Vagina (tissue), 2 donors: ENCODE measurements at regions not wholly inside any gene's neighbourhood (a gene's known extent, or its start where the extent isn't known, plus 50 kb on each side); places are given as distances from the start of the nearest gene placed in this dataset.

Experiments
- DNase-seq, 2 donors: peaks; one replicate each; pipeline ENCODE4 v3.0.0-alpha.2; 2017; ENCODE audit errors: extremely low spot score in 2 of 2
- H3K27ac ChIP-seq: fragments of 200-600 bp; sonication (generic); one replicate; pipeline ENCODE4 v1.5.1; 2019
- H3K27me3 ChIP-seq: fragments of 200-600 bp; sonication (generic); one replicate; pipeline ENCODE4 v1.5.1; 2019
- H3K36me3 ChIP-seq, 2 donors: fragments of 200-600 bp; sonication (generic); one replicate each; pipeline ENCODE4 v1.5.1; 2017 to 2019
- H3K4me1 ChIP-seq: fragments of 200-600 bp; sonication (generic); one replicate; pipeline ENCODE4 v1.5.1; 2019
- H3K4me3 ChIP-seq, 2 donors: fragments of 200-600 bp; sonication (generic); 1 replicate in 1 of 2; 2 replicates in 1 of 2; pipeline ENCODE4 v1.5.1; 2016 to 2019
- H3K9me3 ChIP-seq: fragments of 200-600 bp; sonication (generic); one replicate; pipeline ENCODE4 v1.5.1; 2019
- POLR2A ChIP-seq, 2 donors: fragments of 450-650 bp; IDR thresholded peaks; one replicate each; pipeline ENCODE4 v1.6.1; 2017; ENCODE audit warnings: antibody characterized with exemption in 2 of 2, mild to moderate bottlenecking in 2 of 2, moderate library complexity in 2 of 2
- POLR2AphosphoS5 ChIP-seq, 2 donors: sonication (generic); formaldehyde crosslinking; IDR thresholded peaks; one replicate each; pipeline ENCODE4 v1.9.0; 2017; ENCODE audit warnings: antibody characterized with exemption in 2 of 2, mild to moderate bottlenecking in 2 of 2, low read depth in 1 of 2; ENCODE audit not compliant: insufficient read depth in 1 of 2
- intact Hi-C: fragments of 100-400 bp; cut with DNase I; formaldehyde crosslinking; loops from one replicate; pipeline ENCODE4 v1.15.1; 2023
- TF ChIP-seq, protein P1 (sequence below), 3 experiments: fragments of 450-650 bp in 2 of 3; fragments of 200-600 bp in 1 of 3; sonication (generic) in 1 of 3; IDR thresholded peaks; one replicate each; pipeline ENCODE4 v1.5.1; 2017 to 2019; ENCODE audit warnings: antibody characterized with exemption in 3 of 3, mild to moderate bottlenecking in 2 of 3, moderate library complexity in 2 of 3

DNA sequence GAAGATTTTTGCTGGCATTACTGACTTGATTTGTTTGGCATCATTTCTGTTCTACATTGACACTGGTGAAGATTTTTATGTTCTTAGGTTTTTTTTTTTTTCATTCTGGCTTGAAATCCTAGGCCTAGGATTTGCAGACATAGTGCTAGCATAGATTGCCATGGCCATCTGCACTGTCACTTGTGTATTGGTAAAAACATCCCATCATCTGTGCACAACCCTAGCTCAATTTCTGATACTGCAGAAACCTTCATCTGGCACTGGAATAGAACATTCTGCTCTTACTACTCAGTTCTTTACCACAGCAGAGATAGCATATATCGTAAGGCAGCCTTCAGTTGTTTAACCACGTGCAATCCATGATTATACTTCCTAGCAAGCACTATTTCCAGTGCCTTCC, 111.5 kb upstream of the IL15 start:
- Histone ChIP-seq H3K36me3 (no peaks in the 10 kb centered on the region), H3K27ac (no peak overlapping the region), H3K27me3 (no peaks in the 10 kb centered on the region), H3K4me1 (no peaks in the 10 kb centered on the region), H3K9me3 (no peaks in the 10 kb centered on the region), H3K4me3 (no peak overlapping the region)
- TF ChIP-seq, protein P1, sequence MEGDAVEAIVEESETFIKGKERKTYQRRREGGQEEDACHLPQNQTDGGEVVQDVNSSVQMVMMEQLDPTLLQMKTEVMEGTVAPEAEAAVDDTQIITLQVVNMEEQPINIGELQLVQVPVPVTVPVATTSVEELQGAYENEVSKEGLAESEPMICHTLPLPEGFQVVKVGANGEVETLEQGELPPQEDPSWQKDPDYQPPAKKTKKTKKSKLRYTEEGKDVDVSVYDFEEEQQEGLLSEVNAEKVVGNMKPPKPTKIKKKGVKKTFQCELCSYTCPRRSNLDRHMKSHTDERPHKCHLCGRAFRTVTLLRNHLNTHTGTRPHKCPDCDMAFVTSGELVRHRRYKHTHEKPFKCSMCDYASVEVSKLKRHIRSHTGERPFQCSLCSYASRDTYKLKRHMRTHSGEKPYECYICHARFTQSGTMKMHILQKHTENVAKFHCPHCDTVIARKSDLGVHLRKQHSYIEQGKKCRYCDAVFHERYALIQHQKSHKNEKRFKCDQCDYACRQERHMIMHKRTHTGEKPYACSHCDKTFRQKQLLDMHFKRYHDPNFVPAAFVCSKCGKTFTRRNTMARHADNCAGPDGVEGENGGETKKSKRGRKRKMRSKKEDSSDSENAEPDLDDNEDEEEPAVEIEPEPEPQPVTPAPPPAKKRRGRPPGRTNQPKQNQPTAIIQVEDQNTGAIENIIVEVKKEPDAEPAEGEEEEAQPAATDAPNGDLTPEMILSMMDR (IDR thresholded peaks at IDR 0.05), result no peak
- TF ChIP-seq POLR2A (IDR thresholded peaks at IDR 0.05) (no peak), POLR2AphosphoS5 (IDR thresholded peaks at IDR 0.05; ENCODE audit: insufficient read depth in 1 of 2, low read depth in 1 of 2) (no peak)
- intact Hi-C loops, result no loop called here
- no peak for DNase-seq

DNA sequence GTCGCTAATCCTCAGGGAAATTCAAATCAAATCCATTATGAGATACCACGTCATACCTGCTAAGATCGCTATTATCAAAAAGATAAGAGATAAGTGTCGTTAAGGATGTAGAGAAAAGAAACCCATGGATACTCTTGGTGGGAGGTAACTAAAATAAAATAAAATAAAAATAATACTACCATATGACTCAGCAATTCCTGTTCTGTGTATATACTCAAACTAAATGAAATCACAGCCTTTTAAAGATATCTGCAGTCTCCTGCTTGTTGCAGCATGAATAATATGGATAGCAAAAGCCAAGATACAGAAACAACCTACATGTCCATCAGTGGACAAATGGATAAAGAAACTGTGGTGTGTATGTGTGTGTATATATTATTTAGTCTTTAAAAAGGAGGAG, 105.8 kb upstream of the IL15 start:
- Histone ChIP-seq H3K4me3 (no peak overlapping the region), H3K27ac (no peak overlapping the region), H3K9me3 (no peaks in the 10 kb centered on the region), H3K36me3 (no peaks in the 10 kb centered on the region), H3K4me1 (no peaks in the 10 kb centered on the region), H3K27me3 (no peaks in the 10 kb centered on the region)
- no peak for DNase-seq
- intact Hi-C loops, result no loop called here
- TF ChIP-seq POLR2AphosphoS5 (IDR thresholded peaks at IDR 0.05; ENCODE audit: insufficient read depth in 1 of 2, low read depth in 1 of 2) (no peak), POLR2A (IDR thresholded peaks at IDR 0.05) (no peak)
- TF ChIP-seq, protein P1 (IDR thresholded peaks at IDR 0.05), result no peak

DNA sequence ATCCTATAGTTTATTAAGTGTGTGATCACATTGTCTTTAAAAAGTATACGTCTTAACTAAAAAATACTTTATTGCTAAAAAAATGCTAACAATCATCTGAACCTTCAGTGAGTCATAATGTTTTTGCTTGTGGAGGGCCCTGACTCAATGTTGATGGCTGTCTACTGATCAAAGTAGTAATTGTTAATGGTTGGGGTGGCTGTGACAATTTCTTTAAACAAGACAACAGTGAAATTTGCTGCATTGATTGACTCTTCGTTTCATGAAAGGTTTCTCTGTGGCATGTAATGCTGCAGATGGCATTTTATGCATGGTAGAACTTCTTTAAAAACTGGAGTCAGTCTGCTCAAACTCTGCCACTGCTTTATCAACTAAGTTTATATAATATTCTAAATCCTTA, 101.4 kb upstream of the IL15 start:
- no peaks in the 10 kb centered on the region for H3K27me3 ChIP-seq
- intact Hi-C loops, result no loop called here
- H3K36me3 ChIP-seq, result no peaks in the 10 kb centered on the region
- no peaks in the 10 kb centered on the region for H3K4me1 ChIP-seq
- no peak for TF ChIP-seq POLR2AphosphoS5 (IDR thresholded peaks at IDR 0.05; ENCODE audit: insufficient read depth in 1 of 2, low read depth in 1 of 2)
- TF ChIP-seq, protein P1 (IDR thresholded peaks at IDR 0.05), result no peak
- TF ChIP-seq POLR2A (IDR thresholded peaks at IDR 0.05), result no peak
- no peak overlapping the region for H3K4me3 ChIP-seq
- H3K9me3 ChIP-seq, result no peaks in the 10 kb centered on the region
- DNase-seq, result no peak
- no peak overlapping the region for H3K27ac ChIP-seq

DNA sequence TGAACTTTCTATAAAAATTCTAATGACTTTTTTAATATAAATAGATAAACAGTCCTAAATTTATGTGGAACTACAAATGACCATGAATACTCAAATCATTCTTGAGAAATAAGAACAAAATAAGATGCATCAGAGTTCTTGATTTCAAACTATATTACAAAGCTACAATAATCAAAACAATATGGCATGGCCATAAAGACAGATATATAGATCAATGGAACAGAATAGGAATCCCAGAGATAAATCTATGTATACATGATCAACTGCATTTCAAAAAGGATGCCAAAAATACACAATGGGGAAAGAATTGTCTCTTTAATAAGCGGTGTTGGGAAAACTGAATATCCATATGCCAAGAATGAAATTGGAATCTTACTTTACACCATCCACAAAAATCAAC, 98.4 kb upstream of the IL15 start:
- no peaks in the 10 kb centered on the region for H3K9me3 ChIP-seq
- no peaks in the 10 kb centered on the region for H3K36me3 ChIP-seq
- H3K4me3 ChIP-seq, result no peak overlapping the region
- H3K4me1 ChIP-seq, result no peaks in the 10 kb centered on the region
- intact Hi-C loops, result no loop called here
- TF ChIP-seq POLR2A (IDR thresholded peaks at IDR 0.05) (no peak), POLR2AphosphoS5 (IDR thresholded peaks at IDR 0.05; ENCODE audit: insufficient read depth in 1 of 2, low read depth in 1 of 2) (no peak)
- TF ChIP-seq, protein P1 (IDR thresholded peaks at IDR 0.05), result no peak
- no peak for DNase-seq
- H3K27me3 ChIP-seq, result no peaks in the 10 kb centered on the region
- H3K27ac ChIP-seq, result no peak overlapping the region

DNA sequence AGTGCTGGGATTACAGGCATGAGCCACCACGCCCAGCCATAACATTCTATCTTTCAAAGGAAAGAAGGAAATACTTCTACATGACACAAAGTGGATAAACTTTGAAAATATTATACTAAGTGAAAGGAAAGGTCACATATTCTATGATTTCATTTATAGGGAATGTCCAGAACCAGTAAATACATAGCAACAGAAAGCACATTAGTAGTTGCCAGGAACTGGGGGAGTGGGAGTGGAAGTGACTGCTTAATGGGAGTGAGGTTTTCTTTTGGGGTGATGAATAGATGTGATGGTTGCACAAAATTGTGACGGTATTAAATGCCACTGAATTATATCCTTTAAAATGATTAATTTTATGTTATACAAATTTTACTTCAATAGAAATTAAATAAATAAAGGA, 95.7 kb upstream of the IL15 start:
- Histone ChIP-seq H3K9me3 (no peaks in the 10 kb centered on the region), H3K4me1 (no peaks in the 10 kb centered on the region), H3K27ac (no peak overlapping the region), H3K36me3 (no peaks in the 10 kb centered on the region), H3K27me3 (no peaks in the 10 kb centered on the region), H3K4me3 (no peak overlapping the region)
- TF ChIP-seq, protein P1 (IDR thresholded peaks at IDR 0.05), result no peak
- TF ChIP-seq POLR2AphosphoS5 (IDR thresholded peaks at IDR 0.05; ENCODE audit: insufficient read depth in 1 of 2, low read depth in 1 of 2) (no peak), POLR2A (IDR thresholded peaks at IDR 0.05) (no peak)
- intact Hi-C loops, result no loop called here
- no peak for DNase-seq
